Left lung (tissue), 4 donors: ENCODE measurements at regions not wholly inside any gene's neighbourhood (a gene's known extent, or its start where the extent isn't known, plus 50 kb on each side); places are given as distances from the start of the nearest gene placed in this dataset.
"Not testable (repeated sequence)": the region's sequence is repeated elsewhere in the genome, so short reads cannot be mapped to it uniquely, and the experiment has no call there.

Experiments
- ATAC-seq: fragments of 200-7000 bp; cut with Tn5 transposase; one replicate; pipeline ENCODE4 v1.9.1; 2020; ENCODE audit warnings: moderate library complexity
- DNase-seq, 4 donors: peaks; one replicate each; pipeline ENCODE4 v3.0.0-alpha.2; 2013 to 2020
- H3K27ac ChIP-seq, 2 donors: fragments of 200-600 bp; sonication (generic) in 1 of 2; one replicate each; pipeline versions ENCODE4 v1.5.0 to v1.8.0; 2020 to 2021
- H3K27me3 ChIP-seq, 2 donors: fragments of 200-600 bp; sonication (generic) in 1 of 2; one replicate each; pipeline versions ENCODE4 v1.5.0 to v1.8.0; 2020 to 2021
- H3K36me3 ChIP-seq, 2 donors: fragments of 200-600 bp; sonication (generic) in 1 of 2; one replicate each; pipeline versions ENCODE4 v1.5.0 to v1.8.0; 2020 to 2021
- H3K4me1 ChIP-seq, 2 donors: fragments of 200-600 bp; one replicate each; pipeline ENCODE4 v1.8.0; 2021
- H3K4me3 ChIP-seq, 2 donors: fragments of 200-600 bp; sonication (generic) in 1 of 2; one replicate each; pipeline versions ENCODE4 v1.5.0 to v1.8.0; 2020 to 2021; ENCODE audit warnings: mild to moderate bottlenecking in 1 of 2
- H3K9me3 ChIP-seq, 2 donors: fragments of 200-600 bp; sonication (generic) in 1 of 2; one replicate each; pipeline versions ENCODE4 v1.5.0 to v1.8.0; 2020 to 2021
- intact Hi-C, 2 donors: fragments of 100-400 bp; cut with DNase I; formaldehyde crosslinking; loops; one replicate each; pipeline versions ENCODE4 v1.11.2 to v1.14.2; 2022
- TF ChIP-seq, protein P1 (sequence below), 2 donors: fragments of 200-600 bp; sonication (generic) in 1 of 2; IDR thresholded peaks; one replicate each; pipeline versions ENCODE4 v1.5.0 to v1.8.0; 2021; ENCODE audit warnings: antibody characterized with exemption in 2 of 2
- donor health status: DM: no; HTN: yes; CAD: no.
- donor health status: DM: no; HTN: no; CAD: no.

DNA sequence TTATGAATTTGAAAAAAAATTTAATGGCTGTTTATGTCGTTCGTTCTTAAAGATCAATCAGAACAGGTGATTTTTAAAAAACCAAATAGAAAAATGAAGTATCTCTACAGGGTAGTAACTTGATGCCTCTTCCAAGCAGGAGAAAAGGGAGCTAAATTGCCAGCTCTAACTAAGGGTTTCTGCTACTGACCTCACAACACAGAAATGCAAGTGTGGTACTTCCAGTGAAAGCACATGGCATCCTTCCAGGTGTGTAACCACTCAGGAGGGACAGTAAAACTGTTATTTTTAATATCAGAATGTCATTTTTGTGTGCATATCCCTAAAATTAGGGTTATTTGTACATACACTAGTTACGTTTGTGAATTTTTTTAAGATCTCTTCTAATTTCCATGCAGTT is 116.8 kb upstream of the ZCCHC13 start:
- H3K4me1 ChIP-seq, result no peaks in the 10 kb centered on the region
- DNase-seq (no peak), ATAC-seq (no peak)
- no peak overlapping the region for H3K27ac ChIP-seq
- no peaks in the 10 kb centered on the region for H3K36me3 ChIP-seq
- no peaks in the 10 kb centered on the region for H3K27me3 ChIP-seq
- H3K4me3 ChIP-seq, result no peak overlapping the region
- TF ChIP-seq, protein P1, sequence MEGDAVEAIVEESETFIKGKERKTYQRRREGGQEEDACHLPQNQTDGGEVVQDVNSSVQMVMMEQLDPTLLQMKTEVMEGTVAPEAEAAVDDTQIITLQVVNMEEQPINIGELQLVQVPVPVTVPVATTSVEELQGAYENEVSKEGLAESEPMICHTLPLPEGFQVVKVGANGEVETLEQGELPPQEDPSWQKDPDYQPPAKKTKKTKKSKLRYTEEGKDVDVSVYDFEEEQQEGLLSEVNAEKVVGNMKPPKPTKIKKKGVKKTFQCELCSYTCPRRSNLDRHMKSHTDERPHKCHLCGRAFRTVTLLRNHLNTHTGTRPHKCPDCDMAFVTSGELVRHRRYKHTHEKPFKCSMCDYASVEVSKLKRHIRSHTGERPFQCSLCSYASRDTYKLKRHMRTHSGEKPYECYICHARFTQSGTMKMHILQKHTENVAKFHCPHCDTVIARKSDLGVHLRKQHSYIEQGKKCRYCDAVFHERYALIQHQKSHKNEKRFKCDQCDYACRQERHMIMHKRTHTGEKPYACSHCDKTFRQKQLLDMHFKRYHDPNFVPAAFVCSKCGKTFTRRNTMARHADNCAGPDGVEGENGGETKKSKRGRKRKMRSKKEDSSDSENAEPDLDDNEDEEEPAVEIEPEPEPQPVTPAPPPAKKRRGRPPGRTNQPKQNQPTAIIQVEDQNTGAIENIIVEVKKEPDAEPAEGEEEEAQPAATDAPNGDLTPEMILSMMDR (IDR thresholded peaks at IDR 0.05), result no peak
- H3K9me3 ChIP-seq, result no peaks in the 10 kb centered on the region
- intact Hi-C loops, result no loop called here

DNA sequence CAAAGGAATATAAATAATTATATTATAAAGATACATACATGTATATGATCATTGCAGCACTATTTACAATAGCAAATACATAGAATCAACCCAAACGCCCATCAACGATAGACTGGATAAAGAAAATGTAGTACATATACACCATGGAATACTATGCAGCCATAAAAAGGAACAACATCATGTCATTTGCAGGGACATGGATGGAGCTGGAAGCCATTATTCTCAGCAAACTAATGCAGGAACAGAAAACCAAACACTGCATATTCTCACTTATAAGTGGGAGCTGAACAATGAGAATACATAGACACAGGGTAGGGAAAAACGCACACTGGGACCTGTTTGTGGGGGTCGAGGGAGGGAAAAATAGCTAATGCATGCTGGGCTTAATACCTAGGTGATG is 120.9 kb upstream of the ZCCHC13 start:
- ATAC-seq, intact Hi-C loops, H3K4me3 ChIP-seq, H3K36me3 ChIP-seq, H3K9me3 ChIP-seq, H3K27ac ChIP-seq, DNase-seq, H3K27me3 ChIP-seq, H3K4me1 ChIP-seq: not testable (repeated sequence)

DNA sequence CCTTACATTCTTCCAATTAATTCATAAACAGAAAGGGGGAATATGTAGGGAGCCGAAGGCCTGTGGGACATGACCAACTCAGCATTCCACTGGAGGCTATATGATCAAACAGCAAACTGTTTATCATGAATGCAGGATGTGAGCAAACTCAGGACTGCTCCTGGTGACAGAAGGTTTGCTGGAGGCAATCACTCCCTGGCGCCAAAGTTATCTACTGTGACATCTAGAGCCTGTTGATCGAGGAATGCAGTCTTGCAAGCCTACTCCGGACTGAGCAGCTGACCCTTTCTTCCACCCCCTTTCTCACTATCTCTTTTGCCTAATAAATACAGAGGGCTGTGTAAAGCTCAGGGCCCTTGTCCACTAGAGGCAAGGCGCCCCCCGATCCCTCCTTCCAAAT is 122.0 kb upstream of the ZCCHC13 start:
- H3K27me3 ChIP-seq, ATAC-seq, H3K4me3 ChIP-seq, H3K27ac ChIP-seq, DNase-seq, H3K9me3 ChIP-seq, H3K36me3 ChIP-seq, intact Hi-C loops, H3K4me1 ChIP-seq: not testable (repeated sequence)

DNA sequence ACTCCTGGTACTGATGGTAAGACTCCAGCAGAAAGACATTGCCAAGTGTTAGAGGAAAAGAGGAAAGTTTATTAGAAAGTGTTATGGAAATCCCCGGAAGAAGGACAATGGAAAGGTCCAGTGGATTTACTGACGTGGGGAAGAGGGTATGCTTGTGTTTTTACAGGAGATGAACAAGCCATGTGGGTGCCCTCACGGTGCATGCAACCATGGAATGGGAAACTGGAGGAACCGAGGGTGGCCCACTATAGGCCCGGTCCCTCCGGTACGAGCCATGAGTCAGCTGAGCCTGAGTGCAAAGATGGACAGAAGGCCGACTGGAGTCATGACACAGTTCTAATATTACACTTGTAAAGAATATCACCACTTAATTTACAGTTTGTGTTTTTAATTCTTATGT is 123.3 kb upstream of the ZCCHC13 start:
- ATAC-seq, result no peak
- intact Hi-C loops, result no loop called here
- no peaks in the 10 kb centered on the region for H3K4me1 ChIP-seq
- DNase-seq, result no peak
- H3K36me3 ChIP-seq, result no peaks in the 10 kb centered on the region
- no peak overlapping the region for H3K4me3 ChIP-seq
- no peaks in the 10 kb centered on the region for H3K27me3 ChIP-seq
- H3K9me3 ChIP-seq, result no peaks in the 10 kb centered on the region
- TF ChIP-seq, protein P1 (IDR thresholded peaks at IDR 0.05), result no peak
- H3K27ac ChIP-seq, result no peak overlapping the region

DNA sequence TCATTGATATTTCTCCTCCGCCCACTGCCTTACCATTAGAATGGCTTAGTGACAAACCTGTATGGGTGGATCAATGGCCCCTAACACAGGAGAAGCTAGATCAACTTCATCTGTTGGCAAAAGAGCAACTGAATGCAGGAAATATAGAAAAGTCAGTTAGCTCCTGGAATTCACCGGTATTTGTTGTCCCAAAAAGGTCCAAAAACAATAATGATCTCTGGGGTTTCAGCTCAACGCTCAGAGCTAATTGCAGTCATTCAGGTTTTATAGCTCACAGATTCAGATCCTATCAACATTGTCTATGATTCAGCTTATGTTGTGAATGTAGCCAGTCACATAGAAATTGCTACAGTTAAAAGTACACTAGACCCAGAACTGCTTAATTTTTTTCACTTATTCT is 124.0 kb upstream of the ZCCHC13 start:
- DNase-seq (no peak), ATAC-seq (no peak)
- TF ChIP-seq, protein P1 (IDR thresholded peaks at IDR 0.05), result no peak
- H3K4me1 ChIP-seq, result no peaks in the 10 kb centered on the region
- H3K4me3 ChIP-seq, result no peak overlapping the region
- no peaks in the 10 kb centered on the region for H3K36me3 ChIP-seq
- intact Hi-C loops, result no loop called here
- H3K9me3 ChIP-seq, result no peaks in the 10 kb centered on the region
- no peak overlapping the region for H3K27ac ChIP-seq
- H3K27me3 ChIP-seq, result no peaks in the 10 kb centered on the region

DNA sequence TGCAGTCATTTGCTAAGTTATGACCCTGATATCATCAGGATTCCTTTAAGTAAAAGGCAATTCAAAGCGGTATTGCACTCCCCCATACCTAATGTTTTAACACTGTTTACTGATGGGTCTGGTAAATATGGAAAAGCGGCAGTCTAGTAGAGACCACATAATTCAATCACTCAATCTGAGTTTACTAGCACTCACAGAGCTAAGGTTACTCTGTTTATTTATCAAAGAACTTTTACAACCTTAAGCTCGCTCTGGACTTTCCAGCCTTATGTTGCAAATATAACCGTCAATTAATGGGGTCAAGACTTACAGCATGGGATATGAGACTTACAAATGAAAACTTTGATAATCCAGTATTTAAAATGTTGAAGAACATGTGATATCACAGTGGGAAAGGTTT is 124.5 kb upstream of the ZCCHC13 start:
- ATAC-seq, result no peak
- no peaks in the 10 kb centered on the region for H3K36me3 ChIP-seq
- H3K4me3 ChIP-seq, result no peak overlapping the region
- no peak overlapping the region for H3K27ac ChIP-seq
- H3K9me3 ChIP-seq, result no peaks in the 10 kb centered on the region
- no peak for DNase-seq
- TF ChIP-seq, protein P1 (IDR thresholded peaks at IDR 0.05), result no peak
- H3K4me1 ChIP-seq, result no peaks in the 10 kb centered on the region
- no peaks in the 10 kb centered on the region for H3K27me3 ChIP-seq
- intact Hi-C loops, result no loop called here
